OCI-LY7 (cell line): ENCODE measurements at regions not wholly inside any gene's neighbourhood (a gene's known extent, or its start where the extent isn't known, plus 50 kb on each side); places are given as distances from the start of the nearest gene placed in this dataset.

Source experiments
- EZH2phosphoT487 ChIP-seq: fragments of 200-600 bp; sonication (generic); IDR thresholded peaks from 2 replicates; pipeline ENCODE4 v1.6.1; 2018; ENCODE audit warnings: low read depth, borderline replicate concordance, mild to moderate bottlenecking, mixed run types, antibody characterized with exemption, low read length, moderate library complexity, mixed read lengths
- TF ChIP-seq, protein P1 (sequence below): fragments of 200-600 bp; sonication (generic); conservative IDR thresholded peaks from 2 replicates; pipeline ENCODE4 v1.5.1; 2014; ENCODE audit warnings: mild to moderate bottlenecking, antibody characterized with exemption, low read length, moderate library complexity, mixed read lengths

DNA sequence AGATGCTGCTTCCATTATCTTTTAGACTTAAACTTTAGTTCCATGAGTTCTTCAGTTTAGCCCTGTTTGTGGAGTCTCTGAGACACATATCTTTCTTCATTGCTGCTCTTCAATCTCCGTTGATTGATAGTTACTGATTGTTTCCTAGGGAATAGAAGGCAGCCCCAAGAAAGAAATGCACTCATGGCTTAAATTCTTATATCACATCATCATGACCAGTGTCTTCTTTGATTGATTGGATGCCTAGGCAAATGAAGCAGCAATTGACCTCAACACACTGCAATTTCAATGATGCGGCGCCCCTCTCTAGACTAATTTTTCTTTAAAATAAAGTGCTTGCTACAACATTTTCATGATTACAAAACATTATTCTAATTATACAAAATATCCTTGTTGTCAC is 576.5 kb upstream of the VSTM2A start:
- TF ChIP-seq, protein P1, sequence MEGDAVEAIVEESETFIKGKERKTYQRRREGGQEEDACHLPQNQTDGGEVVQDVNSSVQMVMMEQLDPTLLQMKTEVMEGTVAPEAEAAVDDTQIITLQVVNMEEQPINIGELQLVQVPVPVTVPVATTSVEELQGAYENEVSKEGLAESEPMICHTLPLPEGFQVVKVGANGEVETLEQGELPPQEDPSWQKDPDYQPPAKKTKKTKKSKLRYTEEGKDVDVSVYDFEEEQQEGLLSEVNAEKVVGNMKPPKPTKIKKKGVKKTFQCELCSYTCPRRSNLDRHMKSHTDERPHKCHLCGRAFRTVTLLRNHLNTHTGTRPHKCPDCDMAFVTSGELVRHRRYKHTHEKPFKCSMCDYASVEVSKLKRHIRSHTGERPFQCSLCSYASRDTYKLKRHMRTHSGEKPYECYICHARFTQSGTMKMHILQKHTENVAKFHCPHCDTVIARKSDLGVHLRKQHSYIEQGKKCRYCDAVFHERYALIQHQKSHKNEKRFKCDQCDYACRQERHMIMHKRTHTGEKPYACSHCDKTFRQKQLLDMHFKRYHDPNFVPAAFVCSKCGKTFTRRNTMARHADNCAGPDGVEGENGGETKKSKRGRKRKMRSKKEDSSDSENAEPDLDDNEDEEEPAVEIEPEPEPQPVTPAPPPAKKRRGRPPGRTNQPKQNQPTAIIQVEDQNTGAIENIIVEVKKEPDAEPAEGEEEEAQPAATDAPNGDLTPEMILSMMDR, result no peak
- no peak for TF ChIP-seq EZH2phosphoT487
